ENCODE measurements at regions not wholly inside any gene's neighbourhood (a gene's known extent, or its start where the extent isn't known, plus 50 kb on each side); places are given as distances from the start of the nearest gene placed in this dataset.
A peak's percentile ranks its signal among the peaks of the same experiment; 100 is the strongest.

DNA sequence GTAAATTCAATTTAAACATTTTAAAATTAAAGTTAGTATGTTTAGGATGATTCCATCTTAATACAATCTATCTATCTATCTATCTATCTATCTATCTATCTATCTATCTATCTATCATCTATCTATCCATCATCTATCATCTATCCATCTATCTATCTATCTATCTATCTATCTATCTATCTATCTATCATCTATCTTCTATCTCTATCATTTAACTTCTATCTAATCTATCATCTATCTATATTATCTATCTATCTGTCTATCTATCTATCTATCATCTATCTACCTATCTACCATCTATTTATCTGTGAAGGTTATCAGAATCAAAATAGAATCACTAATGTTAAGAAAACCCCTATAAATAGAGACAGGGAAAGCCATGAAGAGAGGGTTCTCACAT lies 78.3 kb downstream of the RAMP3 start:
- no peak for DNase-seq (ENCODE audit: low read depth in 2 of 2)

DNA sequence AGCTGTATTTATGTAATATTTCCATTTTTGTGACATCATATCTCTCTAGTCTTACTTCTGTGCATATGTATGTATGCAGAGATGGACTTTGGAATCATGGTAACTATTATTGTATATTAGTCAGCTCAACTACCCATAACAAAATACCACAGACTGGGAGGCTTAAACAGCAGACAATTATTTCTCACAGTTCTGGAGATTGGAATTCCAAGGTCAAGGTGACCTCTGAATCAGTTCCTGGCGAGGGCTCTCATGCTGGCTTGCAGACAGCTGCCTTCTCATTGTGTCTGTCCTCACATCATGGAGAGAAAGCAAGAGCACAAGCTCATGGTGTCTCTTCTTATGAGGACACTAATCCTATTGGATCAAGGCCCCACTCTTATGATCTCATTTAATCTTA lies 79.1 kb downstream of the RAMP3 start:
- DNase-seq (ENCODE audit: low read depth in 2 of 2), result no peak

DNA sequence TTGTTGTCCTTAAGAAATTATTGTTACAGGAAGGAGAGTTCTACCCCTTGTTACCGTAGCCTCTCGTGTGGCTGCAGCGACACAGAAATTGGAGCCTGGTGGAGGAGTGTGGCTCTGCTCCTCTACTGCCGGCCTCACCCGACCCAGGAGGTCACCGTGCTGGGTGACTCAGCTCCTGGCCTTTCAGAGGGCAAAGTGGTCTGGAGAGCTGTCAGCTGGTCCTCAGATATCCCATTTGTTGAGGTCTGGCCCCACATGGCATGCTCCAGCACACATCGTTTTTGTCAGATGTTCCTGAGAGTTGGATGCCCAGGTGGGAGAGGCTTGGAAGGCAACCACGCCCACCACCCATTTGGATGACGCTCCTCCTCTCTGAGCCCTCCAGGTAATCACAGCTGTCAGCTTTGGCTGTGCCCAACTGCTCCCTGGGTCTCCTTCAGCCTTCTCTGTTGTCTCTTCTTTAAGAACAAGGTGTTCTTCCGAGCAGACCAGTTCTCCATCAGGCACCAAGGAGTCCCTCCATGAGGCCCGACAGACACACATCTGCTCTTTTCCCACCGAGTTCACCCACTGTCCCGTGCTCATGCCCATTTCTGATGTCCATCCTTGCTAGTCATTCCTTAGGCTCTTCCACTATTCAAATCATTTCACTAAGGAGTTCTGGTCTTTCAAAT lies 80.3 kb downstream of the RAMP3 start:
- DNase-seq (ENCODE audit: low read depth in 2 of 2), result no peak

DNA sequence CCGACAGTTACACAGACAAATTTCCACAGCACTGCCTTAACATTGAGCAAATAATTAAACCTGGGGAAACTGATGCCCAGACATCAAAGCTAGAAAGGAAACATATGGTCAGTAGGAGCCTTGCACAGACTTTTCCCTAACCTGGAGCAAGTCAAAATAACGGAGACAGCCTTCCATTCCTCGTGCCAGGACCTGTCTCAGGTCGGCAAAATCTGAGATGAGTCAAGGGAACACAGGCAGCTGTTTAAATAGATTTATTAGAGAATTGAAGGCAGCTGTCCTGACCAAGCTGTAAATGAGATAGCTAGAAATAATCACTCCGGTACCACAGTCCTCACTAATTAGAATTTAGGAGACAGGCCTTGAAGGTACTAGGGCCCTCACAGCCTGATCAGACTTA lies 81.2 kb downstream of the RAMP3 start:
- DNase-seq (ENCODE audit: low read depth in 2 of 2), result no peak

DNA sequence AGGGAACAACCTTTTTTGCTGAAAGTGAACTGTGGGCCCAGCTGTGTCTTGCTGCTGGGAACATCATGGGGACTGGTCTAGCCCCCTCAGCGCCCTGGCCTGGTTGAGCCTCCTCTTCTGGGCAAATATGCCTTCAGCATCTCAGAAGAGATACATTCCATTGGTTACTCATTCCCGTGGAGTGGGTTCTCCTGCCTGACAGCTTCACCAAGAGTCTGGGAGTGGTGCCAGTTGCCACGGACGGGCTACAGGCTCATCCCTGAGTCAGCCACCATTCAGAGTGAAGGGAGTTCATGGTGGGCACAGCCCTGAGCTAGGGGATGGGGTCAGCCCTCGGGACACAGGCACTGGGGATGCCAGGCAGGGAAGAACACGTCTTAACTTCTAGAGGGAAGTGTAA lies 81.9 kb downstream of the RAMP3 start:
- peak; percentile 16 to 20 for DNase-seq (ENCODE audit: low read depth in 2 of 2)

DNA sequence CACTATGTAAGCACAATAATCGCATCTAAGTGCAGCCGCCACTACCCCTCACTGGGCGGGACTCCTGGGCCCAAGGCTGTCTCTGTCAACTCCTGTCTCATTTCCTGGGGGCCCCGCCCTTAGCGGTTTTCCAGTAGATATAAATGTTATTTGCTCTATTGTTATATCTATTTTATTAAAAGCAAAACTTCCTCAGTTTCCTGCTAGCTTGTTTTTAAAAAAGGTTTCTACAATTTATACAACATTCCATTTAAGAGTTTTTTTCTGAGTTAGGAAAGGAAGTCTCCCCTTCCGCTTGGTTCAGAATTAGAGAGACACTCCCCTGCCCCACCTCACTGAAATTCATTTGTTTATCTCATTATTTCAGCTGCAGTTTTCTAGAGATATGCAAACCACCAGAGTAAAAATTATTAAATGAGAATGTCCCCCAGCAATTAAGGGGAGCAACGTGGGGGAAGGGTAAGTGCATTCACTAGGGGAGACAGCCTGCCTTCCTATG lies 82.7 kb downstream of the RAMP3 start:
- DNase-seq (ENCODE audit: low read depth in 2 of 2), result no peak

DNA sequence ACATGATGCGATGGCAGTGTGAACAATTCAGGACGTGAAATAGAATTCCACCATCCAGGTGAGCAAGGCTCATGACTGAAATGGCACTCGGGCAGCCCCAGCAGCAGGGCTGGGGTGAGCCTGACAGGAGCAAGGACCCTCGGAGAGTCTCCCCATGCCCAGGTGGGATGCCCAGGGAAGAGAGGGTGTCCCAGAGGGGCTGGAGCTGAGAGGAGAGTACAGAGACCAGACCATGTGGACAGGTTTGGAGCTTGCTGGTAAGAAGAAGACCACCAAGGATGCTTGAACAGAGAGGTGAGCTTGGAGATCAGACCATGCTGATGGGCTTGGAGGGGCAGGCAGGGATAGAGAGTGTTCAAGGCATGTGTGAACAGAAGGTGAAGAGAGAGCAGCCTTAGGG lies 83.3 kb downstream of the RAMP3 start:
- DNase-seq (ENCODE audit: low read depth in 2 of 2), result no peak

DNA sequence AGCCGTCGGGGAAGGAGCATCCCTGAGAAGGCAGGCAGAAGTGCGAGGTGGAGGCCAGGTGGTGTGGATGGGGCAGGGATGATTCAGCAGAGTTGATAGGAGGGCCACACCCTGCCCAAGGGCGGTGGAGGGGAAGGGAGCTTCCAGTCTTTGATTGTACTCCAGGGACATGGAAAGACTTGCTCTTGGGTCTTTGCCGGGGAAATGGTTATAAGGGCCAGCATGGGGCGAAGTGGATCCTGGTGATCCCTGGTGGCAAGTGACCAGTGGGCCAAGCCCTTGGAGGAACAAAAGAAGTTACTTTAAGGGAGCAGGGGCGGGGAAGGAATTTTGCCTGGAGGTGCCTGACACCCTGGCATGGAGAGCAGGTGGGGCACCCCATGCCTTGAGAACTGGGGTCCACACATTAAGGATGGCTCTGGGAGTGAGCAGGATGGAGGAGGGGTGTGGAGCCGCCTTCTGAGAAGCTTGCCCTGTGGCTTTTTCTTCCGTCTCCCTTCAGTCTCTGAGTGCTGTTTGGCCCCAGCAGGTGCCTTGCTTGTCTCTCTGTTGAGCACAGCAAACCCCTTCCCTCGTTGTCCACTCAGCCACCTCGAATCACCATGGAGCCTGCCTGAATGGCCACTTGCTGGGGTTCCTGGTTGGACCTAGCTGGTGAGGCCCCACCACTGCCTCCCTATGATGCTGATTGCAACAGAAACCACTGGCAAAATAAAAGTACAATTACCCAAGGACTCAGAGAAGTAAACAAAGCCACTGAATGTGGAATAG lies 83.9 kb downstream of the RAMP3 start:
- DNase-seq (ENCODE audit: low read depth in 2 of 2), result no peak

DNA sequence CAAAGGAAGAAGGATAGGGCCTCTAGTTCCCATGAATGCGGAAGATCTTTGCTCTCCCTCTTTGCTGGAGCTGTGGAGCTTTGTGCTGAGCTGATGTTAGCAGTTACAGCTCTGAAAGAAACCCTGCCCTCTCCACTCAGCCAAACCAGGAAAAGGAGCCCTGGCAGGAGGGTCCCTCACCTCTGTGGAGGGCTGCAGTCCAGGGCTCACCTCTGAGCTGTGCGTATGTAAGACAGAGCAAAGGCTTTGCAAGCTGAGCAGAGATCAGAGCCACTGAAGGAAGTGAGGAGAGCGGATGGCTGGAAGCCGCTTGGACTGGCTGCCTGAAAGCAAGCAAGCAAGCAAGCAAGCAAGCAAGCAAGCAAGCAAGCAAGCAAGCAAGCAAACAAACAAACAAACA lies 84.7 kb downstream of the RAMP3 start:
- DNase-seq (ENCODE audit: low read depth in 2 of 2), result no peak

DNA sequence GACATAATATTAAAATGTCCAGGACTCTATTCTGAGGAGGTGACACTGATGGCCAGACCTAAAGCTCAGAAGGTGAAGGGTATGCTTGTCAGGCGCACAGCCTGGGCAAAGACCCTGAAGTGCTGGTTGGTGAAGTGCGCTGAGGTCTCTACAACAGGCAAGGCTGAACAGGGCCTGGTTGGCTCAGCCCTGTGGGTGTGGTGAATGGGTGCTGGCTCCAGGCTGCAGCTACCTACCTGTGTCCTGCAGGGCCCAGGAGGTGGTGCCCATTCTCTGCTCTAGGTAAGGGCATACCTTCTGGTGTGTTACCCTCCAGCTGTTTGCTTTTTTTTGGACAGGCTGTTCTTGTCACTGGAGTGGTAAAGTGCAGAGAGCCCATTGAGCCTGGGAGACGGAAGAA lies 85.1 kb downstream of the RAMP3 start:
- no peak for DNase-seq (ENCODE audit: low read depth in 2 of 2)

DNA sequence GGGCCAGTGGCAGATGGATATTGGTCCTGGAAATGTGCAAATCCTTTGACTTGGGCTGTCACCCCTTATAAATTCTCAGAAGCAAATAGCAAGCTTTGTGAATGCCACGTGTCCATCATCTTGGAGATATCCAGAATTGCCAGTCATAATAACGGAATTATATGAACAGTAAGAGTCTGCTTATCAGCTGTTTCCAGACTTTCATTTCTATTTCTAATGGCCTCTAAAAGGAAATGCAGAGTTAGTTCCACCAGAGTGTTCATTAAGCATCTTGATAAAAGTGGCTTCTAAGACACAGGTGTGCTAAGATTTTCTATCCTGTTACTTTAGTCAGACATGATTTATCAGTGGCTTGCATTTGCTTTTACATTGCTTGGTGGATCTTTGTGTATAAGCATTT lies 87.4 kb downstream of the RAMP3 start:
- no peak for DNase-seq (ENCODE audit: low read depth in 2 of 2)

DNA sequence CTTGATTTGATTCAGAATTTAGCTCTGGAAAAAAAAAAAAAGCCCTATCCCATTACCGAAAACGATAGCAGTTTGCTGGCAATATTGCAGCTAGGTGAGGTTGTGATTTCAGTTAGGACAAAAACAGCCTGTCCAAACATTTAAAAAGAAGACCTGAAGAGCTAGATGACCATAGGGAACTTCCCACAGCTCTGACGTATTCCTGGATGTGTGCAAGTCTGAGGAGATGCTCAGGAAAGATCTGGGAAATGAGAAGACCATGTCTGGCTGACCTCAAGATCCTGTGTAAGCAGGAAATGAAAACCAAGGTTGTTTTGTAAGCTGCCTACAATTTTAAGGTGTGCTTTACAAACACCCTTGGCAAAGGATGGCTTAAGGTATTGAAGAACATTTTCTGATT lies 88.7 kb downstream of the RAMP3 start:
- no peak for DNase-seq (ENCODE audit: low read depth in 2 of 2)

DNA sequence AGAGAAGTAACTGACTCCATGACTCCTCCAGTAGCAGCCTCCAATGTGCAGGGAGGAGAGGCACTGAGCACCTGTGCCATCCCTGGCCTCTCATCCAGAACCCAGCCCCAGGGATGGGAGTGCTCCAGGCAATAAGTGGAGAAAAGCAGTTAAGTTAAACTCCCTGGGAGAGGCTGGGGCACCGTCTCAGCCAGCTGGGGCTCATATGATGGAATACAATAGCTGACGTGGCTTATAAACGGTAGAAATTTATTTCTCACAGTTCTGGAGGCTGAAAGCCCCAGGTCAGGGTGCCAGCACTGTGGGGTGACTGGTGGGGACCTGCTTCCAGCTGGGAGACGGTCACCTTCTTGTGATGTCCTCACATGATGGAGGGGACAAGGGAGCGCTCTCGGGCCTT lies 94.7 kb downstream of the RAMP3 start:
- DNase-seq (ENCODE audit: low read depth in 2 of 2), result no peak

DNA sequence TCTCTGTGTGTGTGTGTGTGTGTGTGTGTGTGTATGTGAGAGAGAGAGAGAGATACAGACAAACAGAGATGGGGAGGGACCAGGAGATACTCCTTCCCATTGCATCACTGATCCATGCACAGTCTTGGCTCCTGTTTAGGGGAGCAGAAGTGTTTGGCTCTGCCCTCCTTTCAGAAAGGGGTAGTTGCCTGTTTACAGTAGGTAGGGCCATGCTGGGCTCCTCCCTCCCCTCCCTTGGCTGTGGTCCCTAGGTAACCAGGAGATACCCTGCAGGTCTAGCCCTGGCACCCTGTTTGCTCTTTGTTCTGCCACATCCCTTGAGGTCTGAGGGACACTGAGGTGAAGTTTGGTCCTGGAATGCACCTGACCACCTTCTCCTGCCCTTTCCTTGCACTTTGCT lies 95.3 kb downstream of the RAMP3 start:
- DNase-seq (ENCODE audit: low read depth in 2 of 2), result no peak

DNA sequence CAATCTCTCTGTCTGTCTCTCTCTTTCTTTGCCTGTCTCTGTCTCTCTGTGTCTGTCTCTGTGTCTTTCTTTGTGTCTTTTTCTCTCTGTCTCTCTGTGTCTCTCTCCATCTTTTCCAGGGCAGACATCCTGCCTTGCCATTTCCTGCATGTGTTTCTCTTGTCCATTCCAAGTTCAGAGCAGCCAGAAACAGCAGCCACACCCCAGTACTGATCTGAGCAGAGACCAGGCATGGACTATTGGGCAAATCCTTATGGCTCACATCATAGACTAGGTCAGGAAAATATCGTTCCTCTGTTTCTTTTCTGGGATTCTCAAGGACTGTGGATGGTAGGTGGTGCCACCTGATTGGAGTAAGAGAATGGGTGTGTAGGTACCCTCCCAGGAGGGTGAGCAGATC lies 95.8 kb downstream of the RAMP3 start:
- DNase-seq (ENCODE audit: low read depth in 2 of 2), result no peak

DNA sequence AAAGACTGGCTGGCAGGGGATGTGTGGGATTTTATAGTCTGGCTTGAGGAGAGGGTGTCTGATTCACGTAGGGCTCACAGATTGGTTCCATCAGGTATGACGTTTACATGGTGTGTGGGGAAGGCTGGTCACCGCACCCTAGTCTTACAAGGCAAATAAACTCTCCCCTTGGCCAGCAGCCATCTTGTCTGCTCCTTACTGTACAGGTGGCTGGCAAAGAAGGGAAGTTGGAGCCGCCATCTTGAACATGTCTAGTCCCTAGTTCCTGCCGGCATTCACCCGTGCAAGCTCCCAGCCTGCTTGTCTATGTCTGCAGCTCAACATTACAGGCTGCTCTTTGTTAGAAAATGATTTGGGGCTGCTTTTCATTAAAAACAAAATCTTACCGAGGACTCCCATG lies 97.6 kb downstream of the RAMP3 start:
- no peak for DNase-seq (ENCODE audit: low read depth in 2 of 2)

DNA sequence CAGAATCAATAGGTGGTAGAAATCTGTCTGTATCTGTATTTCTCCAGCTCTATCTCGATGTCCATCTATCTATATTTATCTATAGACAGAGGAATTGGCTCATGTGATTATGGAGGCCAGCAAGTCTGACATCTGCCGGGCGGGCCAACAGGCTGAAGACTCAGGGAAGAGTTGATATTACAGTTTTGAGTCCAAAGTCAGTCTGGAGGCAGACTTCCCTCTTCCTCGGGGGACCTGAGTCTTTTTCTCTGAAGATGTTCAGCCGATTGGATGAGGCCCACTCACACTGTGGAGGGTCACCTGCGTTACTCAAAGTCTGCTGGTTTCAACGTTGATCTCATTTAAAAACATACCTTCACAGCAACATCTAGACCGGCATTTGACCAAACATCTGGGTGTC lies 98.7 kb downstream of the RAMP3 start:
- DNase-seq (ENCODE audit: low read depth in 2 of 2), result no peak

DNA sequence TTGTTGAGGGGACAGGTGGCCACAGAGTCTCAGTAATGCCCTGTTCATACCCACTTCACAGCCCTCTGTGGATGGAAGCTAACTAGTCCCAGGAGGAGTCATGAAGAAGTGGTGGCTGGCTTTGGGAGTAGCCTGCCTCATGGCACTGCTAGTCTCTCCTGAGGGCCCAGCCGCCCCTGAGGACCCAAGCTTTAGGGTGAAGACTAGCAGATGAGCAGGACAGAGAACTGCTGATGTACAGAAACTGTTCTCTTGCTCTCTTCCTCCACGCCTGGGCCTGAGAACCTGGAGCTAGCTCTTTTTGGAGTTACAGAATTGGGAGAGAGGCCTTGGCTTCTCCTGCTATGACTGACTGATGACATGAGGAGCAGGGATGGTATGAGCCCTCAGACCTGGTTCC lies 99.2 kb downstream of the RAMP3 start:
- DNase-seq (ENCODE audit: low read depth in 2 of 2), result no peak

DNA sequence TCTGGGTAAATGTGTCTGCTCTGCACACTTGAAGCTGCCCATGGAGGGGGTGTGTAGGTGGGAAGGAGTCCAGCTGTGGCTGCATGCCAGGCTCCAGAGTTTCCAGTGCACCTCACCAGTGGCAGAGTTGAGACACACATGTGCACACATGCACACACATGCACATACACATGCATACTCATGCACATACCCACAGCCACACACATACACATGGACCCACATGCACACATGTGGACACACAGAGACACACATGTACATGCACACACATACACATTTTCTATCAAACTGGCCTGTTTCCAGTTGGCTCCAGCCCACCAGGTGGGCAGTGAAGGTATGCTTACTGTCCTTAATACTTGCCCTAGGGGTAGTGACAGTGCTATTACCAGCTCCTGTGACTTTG lies 99.7 kb downstream of the RAMP3 start:
- DNase-seq (ENCODE audit: low read depth in 2 of 2), result no peak

DNA sequence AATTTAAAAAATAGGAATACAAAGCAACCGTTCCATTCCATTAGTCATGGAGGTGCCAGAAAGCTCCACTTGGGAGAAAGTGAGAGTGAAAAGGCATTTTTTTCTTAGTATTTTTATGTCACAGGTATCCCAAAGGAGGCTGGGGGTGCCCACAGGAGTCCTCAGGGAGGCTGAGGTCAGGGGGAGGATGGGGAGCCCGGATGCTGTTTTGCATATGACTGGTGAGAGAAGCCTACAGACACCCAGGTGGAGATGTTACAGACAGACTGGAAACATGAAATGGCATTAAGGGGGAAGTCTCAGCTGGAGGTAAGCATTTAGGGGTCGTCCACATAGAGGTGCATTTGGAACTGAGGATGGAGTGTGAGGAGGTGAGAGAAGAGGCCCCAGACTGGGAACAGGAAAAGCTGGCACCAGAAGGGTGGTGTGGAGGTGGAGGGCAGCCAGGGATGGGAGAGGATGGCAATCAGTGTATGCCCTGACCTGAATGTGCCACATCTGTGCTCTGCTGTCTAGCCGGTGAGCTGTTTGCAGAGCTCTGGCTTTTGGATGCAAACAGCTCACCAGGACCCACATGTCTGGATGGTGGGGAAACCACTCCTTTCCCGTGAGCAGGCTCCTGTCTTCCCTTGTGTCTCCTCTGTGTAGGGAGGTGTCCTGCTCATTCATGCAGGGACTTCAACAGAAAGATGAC lies 101.1 kb downstream of the RAMP3 start:
- DNase-seq (ENCODE audit: low read depth in 2 of 2), result no peak

DNA sequence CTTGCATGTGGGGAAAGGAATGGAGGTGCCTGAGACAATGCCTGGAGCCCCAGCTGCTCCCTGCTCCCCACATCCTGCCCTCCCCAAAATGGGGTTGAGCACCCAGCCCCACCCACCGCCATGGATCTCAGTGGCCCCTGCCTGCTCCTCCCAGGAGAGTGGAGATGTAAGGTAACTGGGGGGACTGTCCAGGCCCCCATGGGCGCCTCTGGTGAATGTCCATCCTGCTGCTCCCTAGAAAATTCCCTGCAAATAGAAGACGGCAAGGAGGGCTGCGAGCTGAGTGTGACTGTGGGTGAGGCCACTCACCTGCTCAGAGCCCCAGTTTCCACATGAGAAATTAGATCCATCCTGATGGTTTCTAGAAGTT lies 101.6 kb downstream of the RAMP3 start:
- no peak for DNase-seq (ENCODE audit: low read depth in 2 of 2)

DNA sequence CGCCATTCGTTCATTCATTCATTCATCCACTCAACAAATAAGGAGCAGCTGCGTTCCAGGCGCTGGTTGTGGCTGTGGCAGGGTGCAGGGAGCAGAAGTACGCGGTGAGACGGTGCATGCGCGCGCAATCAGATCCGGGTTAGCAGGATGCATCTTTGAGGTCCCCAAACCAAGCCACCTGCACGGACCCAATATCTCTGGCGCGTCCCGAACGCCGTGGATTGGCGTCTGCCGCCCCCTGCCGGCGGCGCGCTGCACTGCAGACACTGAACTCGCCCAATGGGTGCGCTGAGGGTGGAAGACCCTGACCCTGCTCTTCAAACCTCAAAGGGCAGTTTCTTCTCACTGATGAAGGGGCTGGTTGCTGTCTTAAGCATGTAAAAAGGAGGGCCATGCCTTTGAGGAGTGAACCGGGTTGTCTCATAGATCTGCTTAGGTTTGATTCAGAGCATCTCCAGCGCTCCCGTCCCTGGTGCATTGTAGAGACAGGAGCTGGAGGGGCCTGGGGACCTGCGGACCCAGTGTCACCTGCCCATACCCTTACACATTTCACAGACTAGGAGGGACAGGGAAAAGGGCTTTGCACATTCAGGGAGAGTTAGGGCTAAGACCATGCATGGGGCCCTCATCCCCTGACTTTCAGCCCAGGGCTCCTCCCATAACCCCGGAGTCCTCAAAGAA lies 102.5 kb downstream of the RAMP3 start:
- peak in 1 of 2 experiments; percentile 1 for DNase-seq (ENCODE audit: low read depth in 2 of 2)
